GM23338 (cell line): ENCODE measurements at regions not wholly inside any gene's neighbourhood (a gene's known extent, or its start where the extent isn't known, plus 50 kb on each side); places are given as distances from the start of the nearest gene placed in this dataset.

Source experiments
- ATAC-seq: fragments of 200-7000 bp; cut with Tn5 transposase; 3 replicates; pipeline ENCODE4 v1.9.1; 2020
- DNase-seq: peaks from one replicate; pipeline ENCODE4 v3.0.0-alpha.2; 2015; ENCODE audit warnings: low spot score
- H2AFZ ChIP-seq: fragments of 200-600 bp; sonication (generic); 2 replicates; pipeline ENCODE4 v1.8.0; 2016; ENCODE audit warnings: antibody characterized with exemption, mild to moderate bottlenecking, moderate library complexity
- H3F3A ChIP-seq: fragments of 200-600 bp; sonication (generic); replicated peaks from 2 replicates; pipeline ENCODE4 v1.8.0; 2017; ENCODE audit warnings: antibody characterized with exemption, mixed run types, low read depth
- H3K27ac ChIP-seq: fragments of 200-600 bp; sonication (generic); 2 replicates; pipeline ENCODE4 v1.6.1; 2016; ENCODE audit warnings: low read depth
- H3K27me3 ChIP-seq: fragments of 200-600 bp; sonication (generic); 2 replicates; pipeline ENCODE4 v1.8.0; 2016; ENCODE audit warnings: mild to moderate bottlenecking, mixed run types, moderate library complexity; ENCODE audit not compliant: insufficient read depth
- H3K36me3 ChIP-seq: fragments of 200-600 bp; sonication (generic); 2 replicates; pipeline ENCODE4 v1.8.0; 2016; ENCODE audit warnings: mild to moderate bottlenecking; ENCODE audit not compliant: insufficient read depth
- H3K4me1 ChIP-seq: fragments of 200-600 bp; sonication (generic); 2 replicates; pipeline ENCODE4 v1.8.0; 2016; ENCODE audit warnings: mild to moderate bottlenecking, moderate library complexity; ENCODE audit not compliant: insufficient read depth
- H3K4me2 ChIP-seq: fragments of 200-600 bp; sonication (generic); 2 replicates; pipeline ENCODE4 v1.7.1; 2017; ENCODE audit warnings: mixed run types
- H3K4me3 ChIP-seq: fragments of 200-600 bp; sonication (generic); 2 replicates; pipeline ENCODE4 v1.6.1; 2016; ENCODE audit warnings: mixed run types
- H3K79me2 ChIP-seq: fragments of 200-600 bp; sonication (generic); replicated peaks from 2 replicates; pipeline ENCODE4 v1.8.0; 2017; ENCODE audit warnings: mild to moderate bottlenecking; ENCODE audit not compliant: insufficient read depth
- H3K9me2 ChIP-seq: fragments of 200-600 bp; sonication (generic); 2 replicates; pipeline ENCODE4 v1.8.0; 2017; ENCODE audit not compliant: insufficient read depth
- H4K20me1 ChIP-seq: fragments of 200-600 bp; sonication (generic); replicated peaks from 2 replicates; pipeline ENCODE4 v1.8.0; 2017; ENCODE audit warnings: mild to moderate bottlenecking; ENCODE audit not compliant: insufficient read depth
- H3K27ac Mint-ChIP-seq: 2 replicates; pipeline ENCODE4 v1.8.0; 2020; ENCODE audit warnings: inconsistent platforms, mild to moderate bottlenecking, moderate library complexity, mixed read lengths
- H3K27me3 Mint-ChIP-seq: 3 replicates; pipeline ENCODE4 v1.8.0; 2022; ENCODE audit warnings: low read depth, mild to moderate bottlenecking, moderate library complexity, mixed read lengths, inconsistent platforms; ENCODE audit not compliant: insufficient read depth, poor library complexity
- H3K36me3 Mint-ChIP-seq: 3 replicates; pipeline ENCODE4 v1.8.0; 2021; ENCODE audit warnings: low read depth, mild to moderate bottlenecking, inconsistent platforms, moderate library complexity, mixed read lengths
- H3K4me1 Mint-ChIP-seq: 3 replicates; pipeline ENCODE4 v1.8.0; 2020; ENCODE audit warnings: mild to moderate bottlenecking, inconsistent platforms, mixed read lengths
- H3K4me3 Mint-ChIP-seq: 3 replicates; pipeline ENCODE4 v1.8.0; 2021; ENCODE audit warnings: moderate library complexity, mild to moderate bottlenecking, inconsistent platforms, mixed read lengths
- H3K9me3 Mint-ChIP-seq: 3 replicates; pipeline ENCODE4 v1.8.0; 2020; ENCODE audit warnings: moderate library complexity, mild to moderate bottlenecking, inconsistent platforms, mixed read lengths
- CREB1 ChIP-seq: fragments of 250-450 bp; sonication (Bioruptor Pico); IDR thresholded peaks from 2 replicates; pipeline ENCODE4 v1.5.0; 2020; ENCODE audit warnings: low read depth, mild to moderate bottlenecking, moderate library complexity
- CTCF ChIP-seq, 2 experiments: fragments of 200-600 bp in 1 of 2; sonication (generic) in 1 of 2; conservative IDR thresholded peaks; 2 replicates each; pipeline versions ENCODE4 v1.5.1 to v1.6.1; 2016 to 2017; ENCODE audit warnings: antibody characterized with exemption in 2 of 2, low read depth in 2 of 2, mild to moderate bottlenecking in 2 of 2, moderate library complexity in 1 of 2
- ETS1 ChIP-seq: IDR thresholded peaks from 2 replicates; pipeline ENCODE4 v1.6.1; 2016; ENCODE audit warnings: antibody characterized with exemption
- EZH2 ChIP-seq: fragments of 200-600 bp; sonication (generic); IDR thresholded peaks from one replicate; pipeline ENCODE4 v1.8.0; 2017; ENCODE audit warnings: antibody characterized with exemption, mild to moderate bottlenecking, low read depth; ENCODE audit not compliant: unreplicated experiment
- EZH2phosphoT487 ChIP-seq: fragments of 200-600 bp; sonication (generic); IDR thresholded peaks from one replicate; pipeline ENCODE4 v1.8.1; 2018; ENCODE audit warnings: antibody characterized with exemption; ENCODE audit not compliant: unreplicated experiment
- JUNB ChIP-seq: IDR thresholded peaks from one replicate; pipeline ENCODE4 v1.6.1; 2016; ENCODE audit warnings: antibody characterized with exemption; ENCODE audit not compliant: unreplicated experiment
- NANOG ChIP-seq: IDR thresholded peaks from 2 replicates; pipeline ENCODE4 v1.6.1; 2016; ENCODE audit warnings: antibody characterized with exemption, borderline replicate concordance
- POLR2AphosphoS5 ChIP-seq: IDR thresholded peaks from 2 replicates; pipeline ENCODE4 v1.6.1; 2016; ENCODE audit warnings: antibody characterized with exemption, low read depth
- STAT1 ChIP-seq: IDR thresholded peaks from one replicate; pipeline ENCODE4 v1.6.1; 2016; ENCODE audit warnings: antibody characterized with exemption; ENCODE audit not compliant: unreplicated experiment
- ZNF462 ChIP-seq: fragments of 250-450 bp; sonication (Bioruptor Pico); IDR thresholded peaks from 2 replicates; pipeline ENCODE4 v1.5.0; 2020; ENCODE audit warnings: mild to moderate bottlenecking, moderate library complexity

- TF ChIP-seq POLR2AphosphoS5 (no peak), EZH2phosphoT487 (no peak), CTCF (conservative IDR thresholded peaks at IDR 0.05; ENCODE audit: low read depth in 2 of 2) (no peak)
Observed at GRCh38 chr9:86541014-86541570, 186.9 kb upstream of the TUT7 start (continued).

GRCh38 chr9:86535406-86535915, 181.3 kb upstream of the TUT7 start:
- peaks cover 12% of the 10 kb centered on the region for H3K4me1 Mint-ChIP-seq
- Histone ChIP-seq H3K36me3 (no peaks in the 10 kb centered on the region), H3K79me2 (no peaks in the 10 kb centered on the region), H4K20me1 (no peaks in the 10 kb centered on the region), H3K9me2 (no peaks in the 10 kb centered on the region), H3K27ac (no peak overlapping the region), H3F3A (no peaks in the 10 kb centered on the region), H3K4me2 (no peak overlapping the region), H3K27me3 (no peaks in the 10 kb centered on the region), H3K4me1 (peaks cover 10% of the 10 kb centered on the region), H2AFZ (no peak overlapping the region), H3K4me3 (no peak overlapping the region)
- DNase-seq, result no peak
- peaks cover 10% of the 10 kb centered on the region; the same call in 2 of the 3 replicates for H3K9me3 Mint-ChIP-seq
- H3K36me3 Mint-ChIP-seq, result 0 out of 3 replicates have a peak, but pooled peaks cover 3% of the 10 kb centered on the region
- peaks cover 2% of the 10 kb centered on the region for H3K27me3 Mint-ChIP-seq
- H3K27ac Mint-ChIP-seq, result no peak overlapping the region
- H3K4me3 Mint-ChIP-seq, result no peak overlapping the region
- ATAC-seq, result no peak
- TF ChIP-seq POLR2AphosphoS5 (no peak), CTCF (conservative IDR thresholded peaks at IDR 0.05; ENCODE audit: low read depth in 2 of 2) (no peak), JUNB (no peak), EZH2 (no peak), ETS1 (no peak), NANOG (no peak), CREB1 (no peak), ZNF462 (CRISPR knock-in tag) (no peak), STAT1 (no peak)
